OCI-LY7 (cell line): ENCODE measurements at regions not wholly inside any gene's neighbourhood (a gene's known extent, or its start where the extent isn't known, plus 50 kb on each side); places are given as distances from the start of the nearest gene placed in this dataset.

Experiments
- CTCF ChIP-seq: fragments of 200-600 bp; sonication (generic); conservative IDR thresholded peaks from 2 replicates; pipeline ENCODE4 v1.5.1; 2014; ENCODE audit warnings: mild to moderate bottlenecking, antibody characterized with exemption, low read length, moderate library complexity, mixed read lengths
- EZH2phosphoT487 ChIP-seq: fragments of 200-600 bp; sonication (generic); IDR thresholded peaks from 2 replicates; pipeline ENCODE4 v1.6.1; 2018; ENCODE audit warnings: low read depth, borderline replicate concordance, mild to moderate bottlenecking, mixed run types, antibody characterized with exemption, low read length, moderate library complexity, mixed read lengths

- TF ChIP-seq CTCF (no peak), EZH2phosphoT487 (no peak)
These were observed 129.6 kb upstream of the IGSF21 start for GRCh38 chr1:17978016-17978415.
